SK-N-SH (cell line): ENCODE measurements at regions not wholly inside any gene's neighbourhood (a gene's known extent, or its start where the extent isn't known, plus 50 kb on each side); places are given as distances from the start of the nearest gene placed in this dataset.

ENCODE experiments used
- CTCF ChIA-PET: fragments of 300-600, 350-600 bp; formaldehyde crosslinking; extraction: SDS; loops from one replicate; lab custom pipeline; 2021; lab: Yijun Ruan, JAX
- POLR2A ChIA-PET: fragments of 350-600 bp; sonication (Branson Sonifier 250); formaldehyde crosslinking; extraction: SDS; loops from one replicate; lab custom pipeline; 2020; ENCODE audit warnings: antibody characterized with exemption, inconsistent platforms; lab: Yijun Ruan, JAX
- DNase-seq: peaks from one replicate; pipeline ENCODE4 v3.0.0; 2012
- H2AFZ ChIP-seq: fragments of 200-600 bp; sonication (generic); 2 replicates; pipeline ENCODE4 v1.8.1; 2016; ENCODE audit warnings: antibody characterized with exemption, mild to moderate bottlenecking, low read depth
- H3F3A ChIP-seq: fragments of 200-600 bp; sonication (generic); replicated peaks from 2 replicates; pipeline ENCODE3; 2016; ENCODE audit warnings: antibody characterized with exemption, mild to moderate bottlenecking; ENCODE audit not compliant: insufficient read depth
- H3K27ac ChIP-seq, 2 experiments: fragments of 200-500 bp in 1 of 2; fragments of 200-600 bp in 1 of 2; sonication (Bioruptor generic) in 1 of 2; sonication (generic), shearing (Covaris generic) in 1 of 2; 2 replicates each; pipeline versions ENCODE4 v1.5.1 to v1.6.1; 2014 to 2016; ENCODE audit warnings: low read depth in 2 of 2, inconsistent platforms in 1 of 2, low read length in 1 of 2, mild to moderate bottlenecking in 1 of 2, mixed read lengths in 1 of 2
- H3K27me3 ChIP-seq: fragments of 200-600 bp; sonication (generic), shearing (Covaris generic); 2 replicates; pipeline ENCODE4 v1.6.1; 2016; ENCODE audit warnings: mixed run types; ENCODE audit not compliant: insufficient read depth
- H3K36me3 ChIP-seq, 2 experiments: fragments of 200-500 bp in 1 of 2; fragments of 200-600 bp in 1 of 2; sonication (Bioruptor generic) in 1 of 2; sonication (generic) in 1 of 2; replicated peaks in 1 of 2; 2 replicates each; pipeline versions ENCODE3 to v1.5.1; 2014 to 2016; ENCODE audit warnings: low read length in 1 of 2, mild to moderate bottlenecking in 1 of 2; ENCODE audit not compliant: insufficient read depth in 2 of 2, control insufficient read depth in 1 of 2
- H3K4me1 ChIP-seq, 2 experiments: fragments of 200-500 bp in 1 of 2; fragments of 200-600 bp in 1 of 2; sonication (Bioruptor generic) in 1 of 2; sonication (generic), shearing (Covaris generic) in 1 of 2; 2 replicates each; pipeline versions ENCODE4 v1.5.1 to v1.6.1; 2014 to 2016; ENCODE audit warnings: low read depth in 1 of 2, low read length in 1 of 2, mixed run types in 1 of 2; ENCODE audit not compliant: insufficient read depth in 2 of 2, control insufficient read depth in 1 of 2
- H3K4me2 ChIP-seq: fragments of 200-600 bp; sonication (generic), shearing (Covaris generic); 2 replicates; pipeline ENCODE4 v1.6.1; 2017; ENCODE audit warnings: mixed run types
- H3K4me3 ChIP-seq, 2 experiments: fragments of 200-500 bp in 1 of 2; fragments of 200-600 bp in 1 of 2; sonication (Bioruptor generic) in 1 of 2; sonication (generic), shearing (Covaris generic) in 1 of 2; 2 replicates each; pipeline versions ENCODE4 v1.5.1 to v1.8.1; 2014 to 2016; ENCODE audit warnings: low read depth in 2 of 2, inconsistent platforms in 1 of 2, low read length in 1 of 2, mild to moderate bottlenecking in 1 of 2, mixed read lengths in 1 of 2, moderate library complexity in 1 of 2
- H3K79me2 ChIP-seq: fragments of 200-600 bp; sonication (generic); 2 replicates; pipeline ENCODE4 v1.8.1; 2017; ENCODE audit warnings: mild to moderate bottlenecking; ENCODE audit not compliant: insufficient read depth
- H3K9ac ChIP-seq: fragments of 200-600 bp; sonication (generic); 2 replicates; pipeline ENCODE4 v1.6.1; 2017; ENCODE audit warnings: mixed run types
- H3K9me2 ChIP-seq: fragments of 200-600 bp; sonication (generic); 2 replicates; pipeline ENCODE4 v1.6.1; 2017; ENCODE audit warnings: mixed run types
- H3K9me3 ChIP-seq: fragments of 200-600 bp; sonication (generic); 2 replicates; pipeline ENCODE4 v1.6.1; 2017; ENCODE audit warnings: mixed run types, mild to moderate bottlenecking, moderate library complexity
- H4K20me1 ChIP-seq: fragments of 200-600 bp; sonication (generic); 2 replicates; pipeline ENCODE4 v1.6.1; 2017; ENCODE audit warnings: mild to moderate bottlenecking, mixed run types; ENCODE audit not compliant: insufficient read depth
- CHD2 ChIP-seq: fragments of 150-350 bp; IDR thresholded peaks from 2 replicates; pipeline ENCODE4 v1.6.1; 2018; ENCODE audit warnings: low read length; ENCODE audit not compliant: partially characterized antibody
- ELF1 ChIP-seq: IDR thresholded peaks from 2 replicates; pipeline ENCODE4 v1.4.0; 2012
- EP300 ChIP-seq, 2 experiments: IDR thresholded peaks; 2 replicates each; pipeline versions ENCODE4 v1.4.0 to v1.6.1; 2012; ENCODE audit warnings: borderline replicate concordance in 1 of 2, low read depth in 1 of 2, low read length in 1 of 2
- EZH2phosphoT487 ChIP-seq: fragments of 200-600 bp; sonication (generic); IDR thresholded peaks from 2 replicates; pipeline ENCODE4 v1.6.1; 2017; ENCODE audit warnings: low read depth, mixed run types, mild to moderate bottlenecking, antibody characterized with exemption, moderate library complexity, borderline replicate concordance
- FOSL2 ChIP-seq: IDR thresholded peaks from 2 replicates; pipeline ENCODE4 v1.4.0; 2012; ENCODE audit warnings: low read depth, mild to moderate bottlenecking, moderate library complexity, borderline replicate concordance
- FOXJ3 ChIP-seq: sonication (generic); formaldehyde crosslinking; IDR thresholded peaks from 2 replicates; pipeline ENCODE4 v1.5.1; 2020; ENCODE audit warnings: mild to moderate bottlenecking, missing genetic modification reagents
- FOXM1 ChIP-seq: IDR thresholded peaks from 2 replicates; pipeline ENCODE4 v1.4.0; 2012; ENCODE audit warnings: low read depth, mild to moderate bottlenecking
- GABPA ChIP-seq: IDR thresholded peaks from 2 replicates; pipeline ENCODE4 v1.4.0; 2012; ENCODE audit warnings: low read depth, mild to moderate bottlenecking
- JUND ChIP-seq: IDR thresholded peaks from 2 replicates; pipeline ENCODE4 v1.4.0; 2012
- MAX ChIP-seq: IDR thresholded peaks from 2 replicates; pipeline ENCODE4 v1.4.0; 2012; ENCODE audit warnings: low read depth
- MEF2A ChIP-seq: IDR thresholded peaks from 2 replicates; pipeline ENCODE4 v1.4.0; 2012; ENCODE audit warnings: low read depth, borderline replicate concordance
- MXI1 ChIP-seq: IDR thresholded peaks from 2 replicates; pipeline ENCODE4 v1.6.1; 2012; ENCODE audit warnings: mild to moderate bottlenecking, low read depth, low read length, improper control_type of control experiment
- NFIC ChIP-seq: IDR thresholded peaks from 2 replicates; pipeline ENCODE4 v1.4.0; 2012; ENCODE audit warnings: borderline replicate concordance
- PBX3 ChIP-seq: IDR thresholded peaks from 2 replicates; pipeline ENCODE4; 2012
- RAD21 ChIP-seq: IDR thresholded peaks from 2 replicates; pipeline ENCODE4 v1.6.1; 2012; ENCODE audit warnings: mild to moderate bottlenecking, low read length
- REST ChIP-seq: IDR thresholded peaks from 2 replicates; pipeline ENCODE4 v1.6.1; 2012; ENCODE audit warnings: mild to moderate bottlenecking, low read depth, low read length, moderate library complexity
- RFX5 ChIP-seq: IDR thresholded peaks from 2 replicates; pipeline ENCODE4 v1.6.1; 2012; ENCODE audit warnings: mild to moderate bottlenecking, improper control_type of control experiment, low read length
- SIN3A ChIP-seq: IDR thresholded peaks from 2 replicates; pipeline ENCODE4 v1.6.1; 2012; ENCODE audit warnings: low read depth, mild to moderate bottlenecking, low read length, moderate library complexity, borderline replicate concordance
- SMC3 ChIP-seq: IDR thresholded peaks from 2 replicates; pipeline ENCODE4 v1.6.1; 2012; ENCODE audit warnings: low read depth, low read length, improper control_type of control experiment
- TCF12 ChIP-seq: IDR thresholded peaks from 2 replicates; pipeline ENCODE4 v1.4.0; 2012
- TEAD4 ChIP-seq: IDR thresholded peaks from 2 replicates; pipeline ENCODE4 v1.4.0; 2012; ENCODE audit warnings: mild to moderate bottlenecking, borderline replicate concordance; ENCODE audit not compliant: insufficient read depth
- WGBS: methylation state at CpG from one replicate; pipeline ENCODE4 v1.1.6; 2017; ENCODE audit warnings: low lambda C conversion rate; 5-methylcytosine and 5-hydroxymethylcytosine counted together
- TF ChIP-seq, protein P1 (sequence below): fragments of 150-350 bp; IDR thresholded peaks from 2 replicates; pipeline ENCODE4 v1.6.1; 2016; ENCODE audit warnings: mild to moderate bottlenecking, low read depth, low read length
- TF ChIP-seq, protein P2 (sequence below): IDR thresholded peaks from 2 replicates; pipeline ENCODE4 v1.4.0; 2012; ENCODE audit warnings: low read depth, borderline replicate concordance

- no peak overlapping the region for H3K9ac ChIP-seq
- ChIA-PET CTCF (no interaction called here), POLR2A (no interaction called here)
- no peak for DNase-seq
- no peak overlapping the region for H2AFZ ChIP-seq
- H3K36me3 ChIP-seq: no peaks in the 10 kb centered on the region
- no peak for TF ChIP-seq FOSL2
- TF ChIP-seq ELF1: no peak
- TF ChIP-seq GABPA: no peak
- no peak for TF ChIP-seq SIN3A
- TF ChIP-seq MAX: no peak
- no peak for TF ChIP-seq CHD2
- no peak for TF ChIP-seq RAD21
- TF ChIP-seq SMC3: no peak
- no peak for TF ChIP-seq EZH2phosphoT487
- TF ChIP-seq, protein P1, sequence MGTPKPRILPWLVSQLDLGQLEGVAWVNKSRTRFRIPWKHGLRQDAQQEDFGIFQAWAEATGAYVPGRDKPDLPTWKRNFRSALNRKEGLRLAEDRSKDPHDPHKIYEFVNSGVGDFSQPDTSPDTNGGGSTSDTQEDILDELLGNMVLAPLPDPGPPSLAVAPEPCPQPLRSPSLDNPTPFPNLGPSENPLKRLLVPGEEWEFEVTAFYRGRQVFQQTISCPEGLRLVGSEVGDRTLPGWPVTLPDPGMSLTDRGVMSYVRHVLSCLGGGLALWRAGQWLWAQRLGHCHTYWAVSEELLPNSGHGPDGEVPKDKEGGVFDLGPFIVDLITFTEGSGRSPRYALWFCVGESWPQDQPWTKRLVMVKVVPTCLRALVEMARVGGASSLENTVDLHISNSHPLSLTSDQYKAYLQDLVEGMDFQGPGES: no peak
- TF ChIP-seq RFX5: no peak
- no peak for TF ChIP-seq FOXJ3
- no peak for TF ChIP-seq MEF2A
- TF ChIP-seq EP300 (IDR thresholded peaks at IDR 0.05; ENCODE audit: borderline replicate concordance in 1 of 2, low read depth in 1 of 2, low read length in 1 of 2): no peak
- no peak for TF ChIP-seq PBX3
- no peak for TF ChIP-seq TCF12
- no peaks in the 10 kb centered on the region for H3F3A ChIP-seq
- no peaks in the 10 kb centered on the region for H4K20me1 ChIP-seq
- H3K4me2 ChIP-seq: no peak overlapping the region
- WGBS: 0% methylated on average over 3 of the region's 3 CpGs
- no peaks in the 10 kb centered on the region for H3K4me1 ChIP-seq
- no peaks in the 10 kb centered on the region for H3K9me3 ChIP-seq
- no peaks in the 10 kb centered on the region for H3K79me2 ChIP-seq
- no peaks in the 10 kb centered on the region for H3K27me3 ChIP-seq
- H3K9me2 ChIP-seq: no peaks in the 10 kb centered on the region
- H3K27ac ChIP-seq: no peak overlapping the region
- no peak overlapping the region for H3K4me3 ChIP-seq
These were observed 1476.5 kb upstream of the PRR20A start for GRCh38 chr13:55664178-55664577.

GRCh38 chr13:55669051-55669450 is 1471.7 kb upstream of the PRR20A start:
- H3K36me3 ChIP-seq: no peaks in the 10 kb centered on the region
- H3K4me3 ChIP-seq: no peak overlapping the region
- H3F3A ChIP-seq: no peaks in the 10 kb centered on the region
- CTCF ChIA-PET: no interaction called here
- POLR2A ChIA-PET: no interaction called here
- 5% methylated on average over 1 of the region's 1 CpG for WGBS
- no peaks in the 10 kb centered on the region for H3K9me2 ChIP-seq
- no peaks in the 10 kb centered on the region for H3K79me2 ChIP-seq
- no peak overlapping the region for H3K9ac ChIP-seq
- no peak overlapping the region for H3K4me2 ChIP-seq
- no peaks in the 10 kb centered on the region for H3K4me1 ChIP-seq
- no peak overlapping the region for H2AFZ ChIP-seq
- no peaks in the 10 kb centered on the region for H3K27me3 ChIP-seq
- no peaks in the 10 kb centered on the region for H3K9me3 ChIP-seq
- no peak overlapping the region for H3K27ac ChIP-seq
- no peak for DNase-seq
- no peaks in the 10 kb centered on the region for H4K20me1 ChIP-seq
- TF ChIP-seq, protein P2, sequence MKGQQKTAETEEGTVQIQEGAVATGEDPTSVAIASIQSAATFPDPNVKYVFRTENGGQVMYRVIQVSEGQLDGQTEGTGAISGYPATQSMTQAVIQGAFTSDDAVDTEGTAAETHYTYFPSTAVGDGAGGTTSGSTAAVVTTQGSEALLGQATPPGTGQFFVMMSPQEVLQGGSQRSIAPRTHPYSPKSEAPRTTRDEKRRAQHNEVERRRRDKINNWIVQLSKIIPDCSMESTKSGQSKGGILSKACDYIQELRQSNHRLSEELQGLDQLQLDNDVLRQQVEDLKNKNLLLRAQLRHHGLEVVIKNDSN: no peak
- no peak for TF ChIP-seq TEAD4
- no peak for TF ChIP-seq TCF12
- no peak for TF ChIP-seq NFIC
- no peak for TF ChIP-seq REST
- TF ChIP-seq EP300 (IDR thresholded peaks at IDR 0.05; ENCODE audit: borderline replicate concordance in 1 of 2, low read depth in 1 of 2, low read length in 1 of 2): no peak
- no peak for TF ChIP-seq MXI1
- no peak for TF ChIP-seq ELF1
- TF ChIP-seq RFX5: no peak
- no peak for TF ChIP-seq SIN3A
- no peak for TF ChIP-seq SMC3
- TF ChIP-seq FOXM1: no peak
- no peak for TF ChIP-seq CHD2
- TF ChIP-seq GABPA: no peak
- no peak for TF ChIP-seq JUND
